ENCODE measurements at regions not wholly inside any gene's neighbourhood (a gene's known extent, or its start where the extent isn't known, plus 50 kb on each side); places are given as distances from the start of the nearest gene placed in this dataset.
"Not testable (repeated sequence)": the region's sequence is repeated elsewhere in the genome, so short reads cannot be mapped to it uniquely, and the experiment has no call there.

- TF ChIP-seq CTCF (IDR thresholded peaks at IDR 0.05; ENCODE audit: low read depth, low read length), result no peak
- TF ChIP-seq POLR2A (IDR thresholded peaks at IDR 0.05; ENCODE audit: extremely low read depth, insufficient read length), result no peak
- no peak for TF ChIP-seq MYC (IDR thresholded peaks at IDR 0.05; ENCODE audit: low read depth, low read length)
- no peak for TF ChIP-seq MAX (IDR thresholded peaks at IDR 0.05; ENCODE audit: low read depth, low read length)
- no peak overlapping the region for H3K4me3 ChIP-seq (ENCODE audit: low read depth, low read length)
- DNase-seq (ENCODE audit: low read depth), result no peak
Measured at GRCh38 chr6:140661691-140662090, 1287.2 kb upstream of the CITED2 start.

GRCh38 chr6:140660295-140660694, 1285.8 kb upstream of the CITED2 start:
- H3K4me3 ChIP-seq (ENCODE audit: low read depth, low read length), result no peak overlapping the region
- DNase-seq (ENCODE audit: low read depth), result no peak
- TF ChIP-seq POLR2A (IDR thresholded peaks at IDR 0.05; ENCODE audit: extremely low read depth, insufficient read length) (no peak), MYC (IDR thresholded peaks at IDR 0.05; ENCODE audit: low read depth, low read length) (no peak), CTCF (IDR thresholded peaks at IDR 0.05; ENCODE audit: low read depth, low read length) (no peak), MAX (IDR thresholded peaks at IDR 0.05; ENCODE audit: low read depth, low read length) (no peak)

- DNase-seq (ENCODE audit: low read depth), result no peak
Measured at GRCh38 chr6:140653972-140654371, 1279.5 kb upstream of the CITED2 start.

GRCh38 chr6:140653506-140653905, 1279.1 kb upstream of the CITED2 start:
- H3K4me3 ChIP-seq (ENCODE audit: low read depth, low read length), result no peak overlapping the region
- TF ChIP-seq MAX (IDR thresholded peaks at IDR 0.05; ENCODE audit: low read depth, low read length) (no peak), CTCF (IDR thresholded peaks at IDR 0.05; ENCODE audit: low read depth, low read length) (no peak), MYC (IDR thresholded peaks at IDR 0.05; ENCODE audit: low read depth, low read length) (no peak), POLR2A (IDR thresholded peaks at IDR 0.05; ENCODE audit: extremely low read depth, insufficient read length) (no peak)
- no peak for DNase-seq (ENCODE audit: low read depth)

More at GRCh38 chr6:140653972-140654371, 1279.5 kb upstream of the CITED2 start:
- no peak overlapping the region for H3K4me3 ChIP-seq (ENCODE audit: low read depth, low read length)
- TF ChIP-seq MYC (IDR thresholded peaks at IDR 0.05; ENCODE audit: low read depth, low read length) (no peak), POLR2A (IDR thresholded peaks at IDR 0.05; ENCODE audit: extremely low read depth, insufficient read length) (no peak), MAX (IDR thresholded peaks at IDR 0.05; ENCODE audit: low read depth, low read length) (no peak), CTCF (IDR thresholded peaks at IDR 0.05; ENCODE audit: low read depth, low read length) (no peak)

GRCh38 chr6:140649502-140649901, 1275.1 kb upstream of the CITED2 start:
- not testable (repeated sequence) for H3K4me3 ChIP-seq (ENCODE audit: low read depth, low read length); DNase-seq (ENCODE audit: low read depth)

- H3K4me3 ChIP-seq (ENCODE audit: low read depth, low read length), result not testable (repeated sequence)
Measured at GRCh38 chr6:140647322-140647721, 1272.9 kb upstream of the CITED2 start.

GRCh38 chr6:140644017-140644416, 1269.6 kb upstream of the CITED2 start:
- no peak for DNase-seq (ENCODE audit: low read depth)
- no peak for TF ChIP-seq POLR2A (IDR thresholded peaks at IDR 0.05; ENCODE audit: extremely low read depth, insufficient read length)
- TF ChIP-seq CTCF (IDR thresholded peaks at IDR 0.05; ENCODE audit: low read depth, low read length), result no peak
- TF ChIP-seq MYC (IDR thresholded peaks at IDR 0.05; ENCODE audit: low read depth, low read length), result no peak
- TF ChIP-seq MAX (IDR thresholded peaks at IDR 0.05; ENCODE audit: low read depth, low read length), result no peak
- H3K4me3 ChIP-seq (ENCODE audit: low read depth, low read length), result no peak overlapping the region

More at GRCh38 chr6:140647322-140647721, 1272.9 kb upstream of the CITED2 start:
- not testable (repeated sequence) for DNase-seq (ENCODE audit: low read depth)
